Keratinocyte (primary cell): ENCODE measurements at regions not wholly inside any gene's neighbourhood (a gene's known extent, or its start where the extent isn't known, plus 50 kb on each side); places are given as distances from the start of the nearest gene placed in this dataset.

ENCODE experiments used
- DNase-seq: peaks from one replicate; pipeline ENCODE4 v3.0.0-alpha.2; 2011; ENCODE audit warnings: low read depth, missing footprints, low spot score
- FAIRE-seq: peaks from 2 replicates; lab custom pipeline; 2011; peaks lifted over from hg19 to GRCh38; lab: Jason Lieb, UNC
- H2AFZ ChIP-seq: 2 replicates; pipeline ENCODE4 v1.6.0; 2012; ENCODE audit warnings: low read length, control low read depth, inconsistent platforms; ENCODE audit not compliant: control insufficient read depth
- H3K27ac ChIP-seq: 2 replicates; pipeline ENCODE4 v1.5.1; 2011; ENCODE audit warnings: low read length; ENCODE audit not compliant: control insufficient read depth, insufficient read depth
- H3K27me3 ChIP-seq: 3 replicates; pipeline ENCODE4 v1.6.0; 2011; ENCODE audit warnings: low read length; ENCODE audit not compliant: control insufficient read depth, insufficient read depth; ENCODE audit errors: extremely low read depth
- H3K36me3 ChIP-seq, 2 experiments: 2 replicates in 1 of 2; 3 replicates in 1 of 2; pipeline ENCODE4 v1.5.1; 2011; ENCODE audit warnings: low read length in 2 of 2, mild to moderate bottlenecking in 1 of 2; ENCODE audit not compliant: control insufficient read depth in 2 of 2, insufficient read depth in 2 of 2; ENCODE audit errors: extremely low read depth in 1 of 2
- H3K4me1 ChIP-seq: 3 replicates; pipeline ENCODE4 v1.5.1; 2011; ENCODE audit warnings: low read length; ENCODE audit not compliant: control insufficient read depth, insufficient read depth; ENCODE audit errors: extremely low read depth
- H3K4me2 ChIP-seq: 3 replicates; pipeline ENCODE4 v1.6.0; 2011; ENCODE audit warnings: low read depth, low read length; ENCODE audit not compliant: control insufficient read depth, insufficient read depth; ENCODE audit errors: extremely low read depth
- H3K4me3 ChIP-seq, 3 experiments: fragments of 200-600 bp in 1 of 3; sonication (generic) in 1 of 3; 2 replicates in 2 of 3; 3 replicates in 1 of 3; pipeline ENCODE4 v1.5.1; 2011 to 2016; ENCODE audit warnings: low read length in 3 of 3, mild to moderate bottlenecking in 3 of 3, control low read depth in 2 of 3, inconsistent platforms in 1 of 3, low read depth in 1 of 3, mixed read lengths in 1 of 3, mixed run types in 1 of 3, moderate library complexity in 1 of 3; ENCODE audit not compliant: control insufficient read depth in 2 of 3, insufficient read depth in 2 of 3; ENCODE audit errors: extremely low read depth in 1 of 3
- H3K79me2 ChIP-seq: 2 replicates; pipeline ENCODE4 v1.6.0; 2012; ENCODE audit warnings: low read length; ENCODE audit not compliant: control insufficient read depth, insufficient read depth
- H3K9ac ChIP-seq: 3 replicates; pipeline ENCODE4 v1.6.0; 2011; ENCODE audit warnings: low read length; ENCODE audit not compliant: control insufficient read depth, insufficient read depth; ENCODE audit errors: extremely low read depth
- H3K9me1 ChIP-seq: 3 replicates; pipeline ENCODE4 v1.6.0; 2011; ENCODE audit warnings: low read length; ENCODE audit not compliant: control insufficient read depth, insufficient read depth; ENCODE audit errors: extremely low read depth
- H3K9me3 ChIP-seq: 2 replicates; pipeline ENCODE4 v1.5.1; 2012; ENCODE audit warnings: low read depth, low read length; ENCODE audit not compliant: control insufficient read depth
- H4K20me1 ChIP-seq: 3 replicates; pipeline ENCODE4 v1.6.0; 2011; ENCODE audit warnings: low read length; ENCODE audit not compliant: control insufficient read depth, insufficient read depth; ENCODE audit errors: extremely low read depth
- CTCF ChIP-seq, 3 experiments: IDR thresholded peaks in 1 of 3; conservative IDR thresholded peaks in 1 of 3; optimal IDR thresholded peaks in 1 of 3; 2 replicates in 2 of 3; 3 replicates in 1 of 3; pipeline versions ENCODE3 to v1.5.1; 2011; ENCODE audit warnings: low read length in 3 of 3, mild to moderate bottlenecking in 3 of 3, moderate library complexity in 2 of 3, control low read depth in 1 of 3, inconsistent platforms in 1 of 3; ENCODE audit not compliant: insufficient read depth in 2 of 3; ENCODE audit errors: extremely low read depth in 1 of 3
- EZH2 ChIP-seq: IDR thresholded peaks from one replicate; pipeline ENCODE4 v1.6.1; 2012; ENCODE audit warnings: inconsistent platforms, mild to moderate bottlenecking, low read length, moderate library complexity
- dilution Hi-C: fragments of 300-500 bp; cut with MboI; formaldehyde crosslinking; loops from one replicate; pipeline ENCODE4 v1.7.0; 2020; ENCODE audit warnings: low sequenced_read_pairs; ENCODE audit not compliant: extremely low pct_ligation_motif_present

DNA sequence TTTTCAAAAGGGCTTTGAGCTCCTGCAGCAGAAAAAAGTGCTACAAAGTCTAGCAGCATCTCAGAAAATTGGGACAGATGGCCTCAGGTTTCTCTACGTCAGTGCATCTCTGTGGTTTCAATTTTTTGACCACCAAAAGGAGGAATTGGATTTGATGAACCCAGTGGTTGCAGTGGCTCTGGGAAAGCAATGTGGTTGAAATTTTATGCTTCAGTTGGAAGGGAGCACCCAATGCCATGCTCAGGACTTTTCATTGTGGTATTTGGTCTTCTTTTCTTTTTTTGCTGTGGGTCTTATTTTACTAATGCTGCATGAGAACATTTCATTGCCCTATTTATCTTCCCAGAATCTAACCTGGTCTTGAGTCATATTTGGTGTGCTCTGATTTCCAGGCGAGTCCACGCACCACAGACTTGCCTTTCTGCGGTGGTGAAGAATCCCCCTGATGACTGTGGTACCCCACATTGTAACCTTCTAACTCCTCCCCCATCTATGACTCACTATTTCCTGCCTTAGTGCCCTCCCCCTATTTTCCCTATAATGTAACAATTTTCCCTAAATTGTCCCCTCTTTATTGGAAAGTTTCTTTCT is 56.7 kb downstream of the S1PR1 start:
- Histone ChIP-seq H3K27ac (no peak overlapping the region), H3K27me3 (no peaks in the 10 kb centered on the region), H3K36me3 (no peaks in the 10 kb centered on the region), H3K4me1 (no peaks in the 10 kb centered on the region), H2AFZ (no peak overlapping the region), H4K20me1 (no peaks in the 10 kb centered on the region), H3K9me3 (no peaks in the 10 kb centered on the region), H3K4me2 (no peak overlapping the region), H3K4me3 (no peak overlapping the region), H3K9me1 (no peaks in the 10 kb centered on the region), H3K9ac (no peak overlapping the region), H3K79me2 (no peaks in the 10 kb centered on the region)
- TF ChIP-seq EZH2 (no peak), CTCF (optimal IDR thresholded peaks at IDR 0.05 in 1 of 3, IDR thresholded peaks at IDR 0.05 in 1 of 3, conservative IDR thresholded peaks at IDR 0.05 in 1 of 3; ENCODE audit: extremely low read depth in 1 of 3, insufficient read depth in 2 of 3, low read length in 3 of 3) (no peak)
- dilution Hi-C loops = no loop called here
- DNase-seq = no peak
- FAIRE-seq = no peak

GRCh38 chr1:101295209-101295608 is 58.4 kb downstream of the S1PR1 start:
- TF ChIP-seq CTCF (optimal IDR thresholded peaks at IDR 0.05 in 1 of 3, IDR thresholded peaks at IDR 0.05 in 1 of 3, conservative IDR thresholded peaks at IDR 0.05 in 1 of 3; ENCODE audit: extremely low read depth in 1 of 3, insufficient read depth in 2 of 3, low read length in 3 of 3) = no peak
- TF ChIP-seq EZH2 = no peak
- dilution Hi-C loops = no loop called here
- Histone ChIP-seq H2AFZ (no peak overlapping the region), H3K79me2 (no peaks in the 10 kb centered on the region), H3K9me1 (no peaks in the 10 kb centered on the region), H3K9me3 (no peaks in the 10 kb centered on the region), H3K4me1 (no peaks in the 10 kb centered on the region), H3K9ac (no peak overlapping the region), H3K4me3 (no peak overlapping the region), H3K4me2 (no peak overlapping the region), H3K27me3 (no peaks in the 10 kb centered on the region), H3K27ac (no peak overlapping the region), H3K36me3 (no peaks in the 10 kb centered on the region), H4K20me1 (no peaks in the 10 kb centered on the region)
- DNase-seq (no peak), FAIRE-seq (no peak)
